Activated CD4-positive, CD25-positive, alpha-beta regulatory T cell treated with anti-CD3 and anti-CD28 coated beads, Interleukin-2, amount 50 U/mL, for 72 hours (primary cell): ENCODE measurements at regions not wholly inside any gene's neighbourhood (a gene's known extent, or its start where the extent isn't known, plus 50 kb on each side); places are given as distances from the start of the nearest gene placed in this dataset.

ENCODE experiments used
- DNase-seq: peaks from one replicate; pipeline ENCODE4 v3.0.0; 2021

- DNase-seq = no peak
These were observed 145.8 kb upstream of the ETS2 start for GRCh38 chr21:38659936-38660332.

- DNase-seq = no peak
These were observed 145.2 kb upstream of the ETS2 start for GRCh38 chr21:38660333-38661196.

GRCh38 chr21:38661197-38661871 is 144.4 kb upstream of the ETS2 start:
- no peak for DNase-seq

DNA sequence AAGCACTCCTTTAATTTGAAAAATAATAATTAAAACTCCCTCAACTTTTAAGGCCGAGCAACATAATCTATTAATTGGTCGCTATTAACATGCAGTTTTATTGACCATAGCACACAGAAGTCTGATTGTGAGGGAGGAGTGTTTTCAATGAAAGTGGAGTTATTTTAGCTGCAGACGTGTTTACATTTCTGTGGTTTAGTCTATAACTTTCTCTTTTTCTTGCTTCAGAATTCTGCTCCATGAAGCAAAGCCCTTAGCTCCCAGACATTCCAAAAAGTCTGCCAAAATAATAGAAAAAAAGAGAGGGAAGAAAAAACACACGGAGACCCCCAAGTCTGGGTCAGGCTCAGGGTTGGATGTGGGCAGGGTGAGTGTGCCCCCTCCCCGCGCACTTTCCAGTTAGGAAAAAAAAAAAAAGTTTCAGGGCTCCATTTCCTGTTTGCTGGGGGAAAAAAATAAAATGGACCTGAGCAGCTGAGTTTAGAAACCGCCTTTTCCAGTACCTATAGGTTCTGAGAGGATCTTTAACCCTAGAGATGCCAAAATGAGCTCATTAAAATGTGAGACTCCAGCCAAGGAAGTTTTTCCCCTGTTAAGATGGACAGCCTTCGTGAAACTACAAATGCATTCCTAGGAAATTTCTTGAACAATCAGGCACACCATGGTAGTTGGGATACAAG is 143.7 kb upstream of the ETS2 start:
- DNase-seq = no peak

DNA sequence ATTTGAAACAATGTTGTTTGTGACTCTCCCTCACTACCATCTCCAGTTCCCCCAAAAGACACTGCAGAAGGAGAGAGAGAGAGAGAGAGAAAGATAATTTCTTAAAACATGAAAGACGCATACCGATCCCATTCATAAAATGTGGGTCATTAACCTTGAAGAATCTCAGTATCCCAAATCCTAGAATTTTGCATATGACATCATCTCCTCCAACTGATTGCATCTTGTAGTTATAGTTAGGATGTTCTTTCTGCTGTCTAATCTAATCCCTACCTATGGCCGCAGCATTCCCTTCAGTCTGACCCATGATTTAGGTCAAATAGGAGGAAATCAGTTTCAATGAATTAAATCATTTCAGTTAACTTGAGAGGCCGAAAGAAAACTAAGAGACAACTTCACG is 142.4 kb upstream of the ETS2 start:
- DNase-seq = no peak

DNA sequence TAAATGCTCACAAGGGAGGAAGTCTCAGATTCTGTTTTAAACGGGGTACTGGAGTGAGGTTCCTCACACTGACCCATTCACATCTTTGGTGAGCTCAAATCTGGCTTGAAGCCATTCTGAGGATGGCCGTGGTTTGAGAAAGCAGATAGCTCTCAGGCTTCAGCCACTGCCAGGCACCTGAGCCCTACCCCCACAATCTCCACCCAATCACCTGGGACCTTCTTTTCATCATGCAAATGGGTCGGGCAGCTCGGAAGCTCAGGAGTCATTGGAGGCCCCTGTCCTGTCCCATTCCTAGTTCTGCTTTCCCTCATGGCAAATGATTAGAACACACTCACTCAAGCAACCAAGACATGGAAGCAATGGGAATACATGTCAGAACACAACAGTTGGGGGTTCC is 141.4 kb upstream of the ETS2 start:
- no peak for DNase-seq

GRCh38 chr21:38664841-38665240 is 140.9 kb upstream of the ETS2 start:
- no peak for DNase-seq

- DNase-seq = no peak
These were observed 138.3 kb upstream of the ETS2 start for GRCh38 chr21:38667291-38667870.

DNA sequence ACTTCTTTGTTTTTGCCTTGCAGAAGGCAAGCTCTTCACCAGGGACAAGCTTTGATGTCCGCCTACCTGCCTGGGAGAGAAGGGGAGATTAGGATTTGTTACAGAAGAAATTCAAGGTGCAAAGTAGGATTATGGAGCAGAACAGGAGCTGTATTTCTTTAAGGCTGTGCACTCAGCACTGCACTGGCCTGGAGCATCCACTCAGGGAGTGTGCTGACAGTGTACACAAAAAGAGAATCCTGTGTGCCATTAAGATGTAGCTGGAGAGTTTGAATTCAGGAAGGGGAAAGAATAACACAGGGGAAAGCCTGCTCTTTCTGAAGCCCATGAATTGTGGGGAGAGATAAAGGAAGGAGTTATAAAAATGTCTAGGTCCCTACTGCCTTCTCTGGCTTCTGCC is 137.7 kb upstream of the ETS2 start:
- no peak for DNase-seq

- no peak for DNase-seq
These were observed 137.2 kb upstream of the ETS2 start for GRCh38 chr21:38668541-38668940.

- DNase-seq = no peak
These were observed 136.5 kb upstream of the ETS2 start for GRCh38 chr21:38669186-38669585.

DNA sequence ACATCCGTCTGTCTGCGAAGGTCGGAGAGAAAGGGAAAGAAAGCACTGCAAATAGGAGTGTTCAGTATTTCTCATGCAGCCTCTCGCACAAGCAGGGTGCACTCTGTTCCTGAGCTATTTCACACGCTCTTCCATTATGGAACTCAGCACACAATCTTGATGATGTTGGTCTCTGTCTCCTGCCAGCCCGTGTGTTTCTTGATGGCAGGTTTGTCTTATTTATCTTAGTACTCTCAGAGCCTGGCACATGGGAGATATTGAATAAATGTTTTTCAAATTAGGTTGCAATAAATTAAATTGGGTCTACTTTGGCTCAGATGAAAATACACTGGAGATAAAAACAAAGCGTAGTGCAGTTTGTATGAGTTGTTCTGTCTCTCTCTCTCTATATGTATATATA is 134.9 kb upstream of the ETS2 start:
- no peak for DNase-seq

GRCh38 chr21:38671773-38672172 is 134.0 kb upstream of the ETS2 start:
- DNase-seq = no peak

GRCh38 chr21:38675182-38675824 is 130.4 kb upstream of the ETS2 start:
- DNase-seq = no peak

DNA sequence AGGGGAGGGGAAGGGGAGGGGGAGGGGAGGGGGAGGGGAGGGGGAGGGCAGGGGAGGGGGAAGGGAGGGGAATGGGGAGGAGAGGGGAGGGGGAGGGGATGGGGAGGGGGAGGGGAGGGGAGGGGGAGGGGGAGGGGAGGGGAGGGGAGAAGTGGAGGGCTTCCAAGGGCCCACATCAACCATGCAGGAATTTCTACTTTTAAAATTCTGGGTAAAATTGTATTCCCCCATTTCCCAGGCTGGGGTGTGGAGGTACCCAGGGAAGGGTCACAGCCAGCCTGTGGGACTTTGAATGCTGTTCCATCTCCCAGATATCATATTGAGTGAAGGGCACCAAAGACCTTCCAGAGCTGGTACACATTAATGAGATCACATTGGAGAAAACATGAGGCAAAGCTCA is 126.9 kb upstream of the ETS2 start:
- DNase-seq = no peak

GRCh38 chr21:38679534-38679933 is 126.2 kb upstream of the ETS2 start:
- DNase-seq = no peak

- DNase-seq = no peak
These were observed 125.3 kb upstream of the ETS2 start for GRCh38 chr21:38680401-38680800.

DNA sequence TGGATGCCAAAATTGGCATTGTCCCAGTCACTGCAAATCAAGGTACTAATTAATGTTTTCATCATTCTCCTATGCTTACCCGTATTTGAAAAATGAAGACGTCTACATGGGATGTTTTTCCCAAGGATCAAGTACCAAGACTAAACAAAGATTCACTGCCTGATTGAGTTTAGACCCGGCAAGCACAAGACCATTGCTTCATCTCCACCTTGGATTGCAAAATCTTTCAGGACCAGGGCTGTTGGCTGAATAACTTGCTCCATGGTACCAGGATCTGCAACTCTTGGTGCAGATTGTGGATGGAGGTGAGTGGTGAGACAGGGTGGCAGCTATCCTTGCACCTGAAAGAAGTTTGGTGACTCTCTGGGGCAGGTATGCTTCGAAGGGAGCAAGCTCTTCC is 122.5 kb upstream of the ETS2 start:
- no peak for DNase-seq

DNA sequence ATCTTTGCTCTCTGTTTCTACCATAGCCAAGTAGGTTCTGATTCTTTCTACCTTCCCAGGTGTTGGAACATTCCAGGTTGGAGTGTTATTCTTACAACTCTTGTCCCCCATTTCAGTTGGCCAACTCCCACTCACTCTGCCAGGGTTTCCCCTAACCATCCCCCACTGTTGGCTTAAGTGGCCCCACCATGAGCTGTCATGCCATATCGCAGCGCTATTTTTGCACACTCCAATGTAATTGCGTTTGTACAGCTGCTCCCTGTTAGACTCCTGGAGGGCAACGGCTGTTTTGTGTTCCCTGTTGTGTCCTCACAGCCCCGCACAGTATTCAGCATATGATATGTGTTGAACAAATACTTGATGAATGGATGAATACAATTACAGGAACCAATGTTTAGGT is 117.7 kb upstream of the ETS2 start:
- no peak for DNase-seq

DNA sequence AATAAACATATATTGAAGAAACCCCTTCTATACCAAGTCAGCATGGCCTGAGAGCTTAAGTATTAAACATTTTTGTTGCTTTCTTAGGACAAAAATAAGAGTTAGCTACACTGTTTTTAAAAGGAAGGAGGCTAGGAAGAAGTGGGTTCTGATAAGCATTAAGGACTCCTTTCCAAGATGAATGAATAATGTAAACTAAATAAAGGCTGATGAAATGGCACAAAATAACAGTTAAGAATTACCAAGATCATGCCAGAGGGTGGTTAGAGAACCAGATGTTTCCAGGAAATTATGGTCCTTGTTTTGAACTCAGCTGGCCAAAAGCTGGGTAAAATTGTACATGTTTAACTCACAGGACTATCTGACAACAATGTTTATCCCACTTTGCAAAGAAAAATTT is 114.1 kb upstream of the ETS2 start:
- DNase-seq = no peak

GRCh38 chr21:38696579-38696978 is 109.2 kb upstream of the ETS2 start:
- no peak for DNase-seq

GRCh38 chr21:38699048-38699447 is 106.7 kb upstream of the ETS2 start:
- no peak for DNase-seq

DNA sequence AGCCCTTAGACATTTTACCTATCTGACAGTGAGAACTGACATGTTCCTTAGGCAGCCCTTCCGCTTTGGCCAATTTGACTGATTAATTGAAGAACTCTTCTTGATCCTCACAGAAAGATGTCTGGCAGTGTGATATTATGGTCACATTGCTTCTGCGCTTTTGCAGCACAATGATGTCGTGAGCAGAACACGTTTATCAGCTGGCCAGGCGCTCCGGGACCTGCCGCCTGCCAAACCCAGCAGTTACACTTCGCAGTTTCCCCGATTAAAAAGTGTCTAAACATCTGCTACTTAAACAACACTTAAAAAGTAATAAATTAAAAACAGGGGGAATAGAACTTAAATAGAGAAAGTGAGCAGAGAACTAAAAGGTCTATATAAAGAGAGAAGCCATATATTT is 103.5 kb upstream of the ETS2 start:
- no peak for DNase-seq
